PFSK-1 (cell line): ENCODE measurements at regions not wholly inside any gene's neighbourhood (a gene's known extent, or its start where the extent isn't known, plus 50 kb on each side); places are given as distances from the start of the nearest gene placed in this dataset.

Experiments used
- FOXP2 ChIP-seq: optimal IDR thresholded peaks from 2 replicates; pipeline ENCODE3; 2011; ENCODE audit warnings: borderline replicate concordance, control low read depth, inconsistent platforms; ENCODE audit not compliant: insufficient read depth; ENCODE audit errors: extremely low read length, extremely low read depth
- POLR2AphosphoS5 ChIP-seq: IDR thresholded peaks from 2 replicates; pipeline ENCODE4 v1.6.1; 2012; ENCODE audit warnings: low read depth, mild to moderate bottlenecking, control low read depth, low read length, moderate library complexity
- SIN3A ChIP-seq: IDR thresholded peaks from 2 replicates; pipeline ENCODE4 v1.6.1; 2012; ENCODE audit warnings: mild to moderate bottlenecking, low read length, moderate library complexity, borderline replicate concordance; ENCODE audit not compliant: insufficient read depth
- TAF1 ChIP-seq: IDR thresholded peaks from 2 replicates; pipeline ENCODE4 v1.6.1; 2012; ENCODE audit warnings: low read length, control low read depth, borderline replicate concordance; ENCODE audit not compliant: insufficient read depth
- TF ChIP-seq, protein P1 (sequence below), 2 experiments: IDR thresholded peaks; 2 replicates each; pipeline versions ENCODE4 v1.6.1 to v1.8.0; 2011 to 2012; ENCODE audit warnings: low read depth in 2 of 2, low read length in 2 of 2, control low read depth in 1 of 2, inconsistent platforms in 1 of 2, mild to moderate bottlenecking in 1 of 2, moderate library complexity in 1 of 2; ENCODE audit not compliant: insufficient read depth in 1 of 2

DNA sequence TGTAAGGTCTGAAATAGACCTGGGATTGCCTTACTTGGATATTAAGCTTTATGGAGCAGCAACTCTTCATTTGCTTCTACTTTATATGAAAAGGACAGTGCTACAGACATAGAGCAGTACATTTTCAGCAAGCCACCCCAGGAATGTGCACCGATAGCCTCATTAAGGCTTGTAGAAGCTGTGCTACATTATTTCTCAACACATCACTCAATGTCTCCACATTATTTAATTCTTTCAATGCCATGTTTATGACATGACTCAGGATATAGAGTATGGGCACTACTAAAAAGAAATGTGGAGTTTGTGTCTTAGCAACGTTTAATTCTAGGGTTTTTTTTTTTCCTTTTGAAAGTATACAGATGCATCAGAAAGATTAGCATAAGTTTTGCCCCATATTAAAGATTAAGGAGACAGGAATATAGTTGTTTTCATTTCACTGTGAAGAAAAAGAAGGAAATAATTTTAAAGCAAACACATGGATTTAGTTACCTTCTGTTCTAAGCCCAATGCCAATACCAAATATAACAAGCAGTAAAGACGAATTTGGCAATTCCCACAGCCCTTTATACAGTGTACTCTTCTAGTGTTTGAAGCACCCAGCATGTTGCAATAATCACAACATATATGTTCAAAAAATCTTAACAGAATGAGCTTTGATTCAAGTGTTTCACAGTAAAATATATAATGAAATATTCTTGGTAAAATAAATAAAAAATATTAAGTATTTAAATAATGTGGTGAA is 2140.1 kb upstream of the AGA start:
- TF ChIP-seq, protein P1, sequence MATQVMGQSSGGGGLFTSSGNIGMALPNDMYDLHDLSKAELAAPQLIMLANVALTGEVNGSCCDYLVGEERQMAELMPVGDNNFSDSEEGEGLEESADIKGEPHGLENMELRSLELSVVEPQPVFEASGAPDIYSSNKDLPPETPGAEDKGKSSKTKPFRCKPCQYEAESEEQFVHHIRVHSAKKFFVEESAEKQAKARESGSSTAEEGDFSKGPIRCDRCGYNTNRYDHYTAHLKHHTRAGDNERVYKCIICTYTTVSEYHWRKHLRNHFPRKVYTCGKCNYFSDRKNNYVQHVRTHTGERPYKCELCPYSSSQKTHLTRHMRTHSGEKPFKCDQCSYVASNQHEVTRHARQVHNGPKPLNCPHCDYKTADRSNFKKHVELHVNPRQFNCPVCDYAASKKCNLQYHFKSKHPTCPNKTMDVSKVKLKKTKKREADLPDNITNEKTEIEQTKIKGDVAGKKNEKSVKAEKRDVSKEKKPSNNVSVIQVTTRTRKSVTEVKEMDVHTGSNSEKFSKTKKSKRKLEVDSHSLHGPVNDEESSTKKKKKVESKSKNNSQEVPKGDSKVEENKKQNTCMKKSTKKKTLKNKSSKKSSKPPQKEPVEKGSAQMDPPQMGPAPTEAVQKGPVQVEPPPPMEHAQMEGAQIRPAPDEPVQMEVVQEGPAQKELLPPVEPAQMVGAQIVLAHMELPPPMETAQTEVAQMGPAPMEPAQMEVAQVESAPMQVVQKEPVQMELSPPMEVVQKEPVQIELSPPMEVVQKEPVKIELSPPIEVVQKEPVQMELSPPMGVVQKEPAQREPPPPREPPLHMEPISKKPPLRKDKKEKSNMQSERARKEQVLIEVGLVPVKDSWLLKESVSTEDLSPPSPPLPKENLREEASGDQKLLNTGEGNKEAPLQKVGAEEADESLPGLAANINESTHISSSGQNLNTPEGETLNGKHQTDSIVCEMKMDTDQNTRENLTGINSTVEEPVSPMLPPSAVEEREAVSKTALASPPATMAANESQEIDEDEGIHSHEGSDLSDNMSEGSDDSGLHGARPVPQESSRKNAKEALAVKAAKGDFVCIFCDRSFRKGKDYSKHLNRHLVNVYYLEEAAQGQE (IDR thresholded peaks at IDR 0.05; ENCODE audit: insufficient read depth in 1 of 2, low read depth in 2 of 2, low read length in 2 of 2): no peak
- TF ChIP-seq POLR2AphosphoS5: no peak
- TF ChIP-seq TAF1: no peak
- no peak for TF ChIP-seq FOXP2
- no peak for TF ChIP-seq SIN3A

DNA sequence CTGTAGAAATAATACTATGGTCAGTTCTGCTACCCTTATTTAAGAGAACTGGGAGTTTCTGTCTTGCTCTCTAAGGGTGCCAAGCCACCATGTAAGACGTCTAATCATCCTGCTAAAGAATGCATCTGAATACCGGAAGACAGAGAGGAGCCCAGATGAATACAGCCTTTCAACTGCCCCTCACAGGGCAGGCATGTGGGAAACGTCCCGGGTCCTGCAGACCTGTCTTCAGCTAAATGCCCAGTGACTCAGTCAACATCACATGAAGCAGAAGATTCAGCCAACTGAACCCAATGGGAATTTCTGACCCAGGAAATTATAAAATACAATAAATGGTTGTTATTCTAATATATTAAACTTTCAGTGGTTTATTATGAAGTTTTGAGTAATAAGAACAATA is 2141.0 kb upstream of the AGA start:
- TF ChIP-seq, protein P1 (IDR thresholded peaks at IDR 0.05; ENCODE audit: insufficient read depth in 1 of 2, low read depth in 2 of 2, low read length in 2 of 2): no peak
- TF ChIP-seq TAF1: no peak
- TF ChIP-seq POLR2AphosphoS5: no peak
- no peak for TF ChIP-seq FOXP2
- no peak for TF ChIP-seq SIN3A

DNA sequence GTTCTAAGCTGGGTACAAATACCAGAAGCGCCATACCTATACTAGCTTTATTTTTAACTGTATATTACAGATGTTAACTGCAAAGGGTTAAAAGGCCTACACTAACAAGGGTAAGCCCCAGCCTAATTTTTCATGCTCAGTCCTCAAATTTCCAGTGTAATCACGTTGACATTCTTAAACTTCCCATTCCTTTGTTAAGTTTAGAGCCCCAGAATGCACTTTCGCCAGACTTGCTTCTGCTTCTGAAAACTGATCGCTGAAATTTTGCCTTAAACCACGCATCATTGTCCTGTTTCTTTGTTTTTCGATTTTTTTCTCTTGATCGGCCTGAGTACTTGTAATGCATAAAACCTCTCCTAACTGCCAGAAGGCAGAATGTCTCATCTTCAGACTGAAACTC is 2141.9 kb upstream of the AGA start:
- TF ChIP-seq FOXP2: no peak
- TF ChIP-seq SIN3A: no peak
- TF ChIP-seq TAF1: no peak
- TF ChIP-seq, protein P1 (IDR thresholded peaks at IDR 0.05; ENCODE audit: insufficient read depth in 1 of 2, low read depth in 2 of 2, low read length in 2 of 2): no peak
- no peak for TF ChIP-seq POLR2AphosphoS5

DNA sequence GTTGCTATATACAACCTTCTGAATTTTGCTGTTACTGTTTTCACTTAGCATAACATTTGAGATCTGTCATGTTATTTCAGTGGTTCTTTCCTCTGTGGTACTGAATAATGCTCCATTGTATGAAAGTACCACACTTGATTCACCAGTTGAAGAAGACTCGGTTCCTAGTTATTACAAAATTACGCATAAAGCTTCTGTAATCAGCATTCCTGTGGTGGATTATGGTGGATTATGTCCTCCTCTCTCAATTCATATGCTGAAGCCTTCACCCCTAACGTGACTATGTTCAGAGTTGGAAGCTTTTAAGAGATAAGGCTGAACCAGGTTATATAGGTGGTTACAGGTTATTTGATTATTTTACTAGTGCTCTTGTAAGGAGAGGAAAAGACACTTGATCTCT is 2143.5 kb upstream of the AGA start:
- TF ChIP-seq, protein P1 (IDR thresholded peaks at IDR 0.05; ENCODE audit: insufficient read depth in 1 of 2, low read depth in 2 of 2, low read length in 2 of 2): no peak
- no peak for TF ChIP-seq SIN3A
- no peak for TF ChIP-seq POLR2AphosphoS5
- TF ChIP-seq FOXP2: no peak
- TF ChIP-seq TAF1: no peak

DNA sequence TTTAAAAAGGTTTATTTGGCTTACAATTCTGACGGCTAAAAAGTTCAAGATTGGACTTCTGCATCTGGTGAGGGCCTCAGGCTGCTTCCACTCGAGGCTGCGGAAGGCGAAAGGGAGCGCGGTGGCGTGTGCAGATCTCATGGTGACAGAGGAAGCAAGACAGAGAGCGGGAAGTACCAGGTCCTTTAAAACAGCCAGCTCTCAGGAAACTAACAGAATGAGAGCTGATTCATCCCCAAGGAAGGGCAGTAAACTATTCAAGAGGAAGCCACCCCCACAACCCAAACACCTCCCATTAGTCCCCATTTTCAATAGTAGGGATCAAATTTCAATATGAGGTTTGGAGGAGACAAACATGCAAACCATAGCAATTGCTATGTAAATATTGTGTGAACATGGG is 2144.2 kb upstream of the AGA start:
- TF ChIP-seq TAF1 (no peak), FOXP2 (no peak), SIN3A (no peak), POLR2AphosphoS5 (no peak)
- TF ChIP-seq, protein P1 (IDR thresholded peaks at IDR 0.05; ENCODE audit: insufficient read depth in 1 of 2, low read depth in 2 of 2, low read length in 2 of 2): no peak
